GM12891 (cell line): ENCODE measurements at regions not wholly inside any gene's neighbourhood (a gene's known extent, or its start where the extent isn't known, plus 50 kb on each side); places are given as distances from the start of the nearest gene placed in this dataset.

Experiments
- POLR2A ChIP-seq: IDR thresholded peaks from 2 replicates; pipeline ENCODE4 v1.6.1; 2011; ENCODE audit warnings: low read depth, low read length, control low read depth
- POLR2AphosphoS5 ChIP-seq: IDR thresholded peaks from 2 replicates; pipeline ENCODE4 v1.6.1; 2011; ENCODE audit warnings: low read depth, low read length, control low read depth
- SPI1 ChIP-seq: IDR thresholded peaks from 2 replicates; pipeline ENCODE4 v1.6.1; 2011; ENCODE audit warnings: low read depth, low read length, control low read depth
- TAF1 ChIP-seq: IDR thresholded peaks from 2 replicates; pipeline ENCODE4 v1.6.1; 2011; ENCODE audit warnings: low read depth, low read length, control low read depth

DNA sequence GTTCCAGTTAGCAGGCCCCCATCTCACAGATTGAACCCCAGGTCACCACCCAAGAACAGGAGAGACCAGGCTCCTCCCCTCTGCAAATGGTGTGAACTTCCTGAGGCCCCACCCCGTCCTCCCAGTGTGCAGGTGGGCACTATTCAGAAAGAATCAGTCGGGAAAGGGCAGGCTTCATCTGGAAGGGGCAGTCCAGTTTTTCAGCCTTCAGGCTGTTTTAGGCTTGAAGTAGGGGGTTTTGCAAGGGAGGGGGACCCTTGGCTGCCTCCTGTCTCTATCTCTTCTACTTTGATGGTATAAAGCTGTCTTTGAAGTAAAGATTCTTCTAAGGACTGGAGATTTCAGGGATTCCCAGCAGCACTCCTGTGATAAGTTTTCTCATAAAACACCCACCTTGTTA lies 267.6 kb downstream of the RND3 start:
- no peak for TF ChIP-seq POLR2A
- no peak for TF ChIP-seq TAF1
- no peak for TF ChIP-seq SPI1
- TF ChIP-seq POLR2AphosphoS5 = no peak
